GM12878 (cell line): ENCODE measurements at regions not wholly inside any gene's neighbourhood (a gene's known extent, or its start where the extent isn't known, plus 50 kb on each side); places are given as distances from the start of the nearest gene placed in this dataset.

ENCODE experiments used
- JUNB ChIP-seq: IDR thresholded peaks from 2 replicates; pipeline ENCODE4 v1.6.1; 2016; ENCODE audit warnings: antibody characterized with exemption, mild to moderate bottlenecking
- NFYA ChIP-seq: IDR thresholded peaks from 2 replicates; pipeline ENCODE4 v1.6.1; 2011; ENCODE audit warnings: low read depth, mild to moderate bottlenecking, low read length, improper control_type of control experiment, borderline replicate concordance
- PAX5 ChIP-seq: IDR thresholded peaks from 2 replicates; pipeline ENCODE4 v1.6.1; 2011; ENCODE audit warnings: low read depth, low read length, borderline replicate concordance
- SUZ12 ChIP-seq: fragments of 200-600 bp; sonication (generic); IDR thresholded peaks from one replicate; pipeline ENCODE4 v1.6.1; 2018; ENCODE audit warnings: antibody characterized with exemption, mild to moderate bottlenecking; ENCODE audit not compliant: unreplicated experiment
- TARDBP ChIP-seq: IDR thresholded peaks from 2 replicates; pipeline ENCODE4 v1.6.1; 2016; ENCODE audit warnings: borderline replicate concordance
- TF ChIP-seq, protein P1 (sequence below): IDR thresholded peaks from 2 replicates; pipeline ENCODE4 v1.6.1; 2012; ENCODE audit warnings: low read depth, low read length, improper control_type of control experiment
- TF ChIP-seq, protein P2 (sequence below): IDR thresholded peaks from 2 replicates; pipeline ENCODE4 v1.6.1; 2011; ENCODE audit warnings: borderline replicate concordance, low read depth, mild to moderate bottlenecking, moderate library complexity, low read length; ENCODE audit not compliant: insufficient read depth, poor library complexity, severe bottlenecking
- TF ChIP-seq, protein P3 (sequence below): fragments of 450-650 bp; formaldehyde crosslinking; IDR thresholded peaks from 2 replicates; pipeline ENCODE4 v1.4.0; 2022; ENCODE audit warnings: mild to moderate bottlenecking, moderate library complexity

DNA sequence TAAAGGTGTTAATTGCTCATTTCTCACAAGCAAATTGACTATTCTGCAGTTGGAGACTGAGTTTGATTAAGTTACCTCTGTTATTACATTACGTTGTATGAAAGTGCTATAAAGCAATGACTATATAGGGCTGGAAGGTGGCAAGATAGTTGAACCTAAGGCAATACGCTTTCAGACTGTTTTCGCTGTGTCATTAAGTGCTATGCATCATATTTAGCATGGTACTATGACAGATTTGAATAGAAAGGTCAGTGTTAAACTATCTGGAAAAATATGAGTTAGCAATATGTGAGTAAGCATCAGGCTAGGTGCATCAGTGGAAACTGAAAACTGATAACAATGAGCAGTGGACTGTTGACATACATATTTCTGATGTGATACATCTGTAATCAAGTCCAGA is 206.0 kb upstream of the ARHGAP24 start (continued):
- TF ChIP-seq, protein P1, sequence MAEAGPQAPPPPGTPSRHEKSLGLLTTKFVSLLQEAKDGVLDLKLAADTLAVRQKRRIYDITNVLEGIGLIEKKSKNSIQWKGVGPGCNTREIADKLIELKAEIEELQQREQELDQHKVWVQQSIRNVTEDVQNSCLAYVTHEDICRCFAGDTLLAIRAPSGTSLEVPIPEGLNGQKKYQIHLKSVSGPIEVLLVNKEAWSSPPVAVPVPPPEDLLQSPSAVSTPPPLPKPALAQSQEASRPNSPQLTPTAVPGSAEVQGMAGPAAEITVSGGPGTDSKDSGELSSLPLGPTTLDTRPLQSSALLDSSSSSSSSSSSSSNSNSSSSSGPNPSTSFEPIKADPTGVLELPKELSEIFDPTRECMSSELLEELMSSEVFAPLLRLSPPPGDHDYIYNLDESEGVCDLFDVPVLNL, result no peak
- TF ChIP-seq PAX5 (no peak), NFYA (no peak), JUNB (no peak), SUZ12 (no peak), TARDBP (no peak)
- TF ChIP-seq, protein P2, sequence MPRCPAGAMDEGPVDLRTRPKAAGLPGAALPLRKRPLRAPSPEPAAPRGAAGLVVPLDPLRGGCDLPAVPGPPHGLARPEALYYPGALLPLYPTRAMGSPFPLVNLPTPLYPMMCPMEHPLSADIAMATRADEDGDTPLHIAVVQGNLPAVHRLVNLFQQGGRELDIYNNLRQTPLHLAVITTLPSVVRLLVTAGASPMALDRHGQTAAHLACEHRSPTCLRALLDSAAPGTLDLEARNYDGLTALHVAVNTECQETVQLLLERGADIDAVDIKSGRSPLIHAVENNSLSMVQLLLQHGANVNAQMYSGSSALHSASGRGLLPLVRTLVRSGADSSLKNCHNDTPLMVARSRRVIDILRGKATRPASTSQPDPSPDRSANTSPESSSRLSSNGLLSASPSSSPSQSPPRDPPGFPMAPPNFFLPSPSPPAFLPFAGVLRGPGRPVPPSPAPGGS, result no peak
- TF ChIP-seq, protein P3, sequence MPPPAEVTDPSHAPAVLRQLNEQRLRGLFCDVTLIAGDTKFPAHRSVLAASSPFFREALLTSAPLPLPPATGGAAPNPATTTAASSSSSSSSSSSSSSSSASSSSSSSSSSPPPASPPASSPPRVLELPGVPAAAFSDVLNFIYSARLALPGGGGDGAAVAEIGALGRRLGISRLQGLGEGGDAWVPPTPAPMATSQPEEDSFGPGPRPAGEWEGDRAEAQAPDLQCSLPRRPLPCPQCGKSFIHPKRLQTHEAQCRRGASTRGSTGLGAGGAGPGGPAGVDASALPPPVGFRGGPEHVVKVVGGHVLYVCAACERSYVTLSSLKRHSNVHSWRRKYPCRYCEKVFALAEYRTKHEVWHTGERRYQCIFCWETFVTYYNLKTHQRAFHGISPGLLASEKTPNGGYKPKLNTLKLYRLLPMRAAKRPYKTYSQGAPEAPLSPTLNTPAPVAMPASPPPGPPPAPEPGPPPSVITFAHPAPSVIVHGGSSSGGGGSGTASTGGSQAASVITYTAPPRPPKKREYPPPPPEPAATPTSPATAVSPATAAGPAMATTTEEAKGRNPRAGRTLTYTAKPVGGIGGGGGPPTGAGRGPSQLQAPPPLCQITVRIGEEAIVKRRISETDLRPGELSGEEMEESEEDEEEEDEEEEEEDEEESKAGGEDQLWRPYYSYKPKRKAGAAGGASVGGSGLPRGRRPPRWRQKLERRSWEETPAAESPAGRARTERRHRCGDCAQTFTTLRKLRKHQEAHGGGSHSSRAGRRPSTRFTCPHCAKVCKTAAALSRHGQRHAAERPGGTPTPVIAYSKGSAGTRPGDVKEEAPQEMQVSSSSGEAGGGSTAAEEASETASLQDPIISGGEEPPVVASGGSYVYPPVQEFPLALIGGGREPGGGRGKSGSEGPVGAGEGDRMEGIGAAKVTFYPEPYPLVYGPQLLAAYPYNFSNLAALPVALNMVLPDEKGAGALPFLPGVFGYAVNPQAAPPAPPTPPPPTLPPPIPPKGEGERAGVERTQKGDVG, result no peak
